ENCODE measurements at regions not wholly inside any gene's neighbourhood (a gene's known extent, or its start where the extent isn't known, plus 50 kb on each side); places are given as distances from the start of the nearest gene placed in this dataset.

DNA sequence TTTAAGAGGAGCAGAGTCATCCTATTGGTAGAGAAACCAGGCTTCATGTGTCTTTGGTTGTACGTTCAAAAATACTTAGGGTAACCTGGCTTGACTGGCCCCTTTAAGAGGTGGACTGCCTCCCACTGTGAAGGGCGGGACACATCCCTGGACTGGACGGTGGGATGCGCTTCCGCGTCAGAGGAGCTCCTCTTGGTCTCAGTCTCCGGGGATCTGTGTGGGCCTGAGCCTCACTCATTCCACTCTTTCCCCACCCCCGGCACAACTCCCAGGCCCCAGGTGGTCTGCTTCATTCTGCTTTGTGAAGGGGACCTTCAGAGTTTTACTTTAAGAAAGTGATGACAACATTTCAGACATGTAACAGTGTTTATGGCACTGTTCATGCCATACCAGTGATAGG, 601.1 kb downstream of the IRX1 start:
- TF ChIP-seq, protein P1, sequence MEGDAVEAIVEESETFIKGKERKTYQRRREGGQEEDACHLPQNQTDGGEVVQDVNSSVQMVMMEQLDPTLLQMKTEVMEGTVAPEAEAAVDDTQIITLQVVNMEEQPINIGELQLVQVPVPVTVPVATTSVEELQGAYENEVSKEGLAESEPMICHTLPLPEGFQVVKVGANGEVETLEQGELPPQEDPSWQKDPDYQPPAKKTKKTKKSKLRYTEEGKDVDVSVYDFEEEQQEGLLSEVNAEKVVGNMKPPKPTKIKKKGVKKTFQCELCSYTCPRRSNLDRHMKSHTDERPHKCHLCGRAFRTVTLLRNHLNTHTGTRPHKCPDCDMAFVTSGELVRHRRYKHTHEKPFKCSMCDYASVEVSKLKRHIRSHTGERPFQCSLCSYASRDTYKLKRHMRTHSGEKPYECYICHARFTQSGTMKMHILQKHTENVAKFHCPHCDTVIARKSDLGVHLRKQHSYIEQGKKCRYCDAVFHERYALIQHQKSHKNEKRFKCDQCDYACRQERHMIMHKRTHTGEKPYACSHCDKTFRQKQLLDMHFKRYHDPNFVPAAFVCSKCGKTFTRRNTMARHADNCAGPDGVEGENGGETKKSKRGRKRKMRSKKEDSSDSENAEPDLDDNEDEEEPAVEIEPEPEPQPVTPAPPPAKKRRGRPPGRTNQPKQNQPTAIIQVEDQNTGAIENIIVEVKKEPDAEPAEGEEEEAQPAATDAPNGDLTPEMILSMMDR (IDR thresholded peaks at IDR 0.05; ENCODE audit: low read length) = no peak
- TF ChIP-seq EZH2 (optimal IDR thresholded peaks at IDR 0.05; ENCODE audit: low read depth, low read length) (no peak), EZH2phosphoT487 (IDR thresholded peaks at IDR 0.05; ENCODE audit: low read length) (no peak)

Data from MM.1S (cell line).